ENCODE measurements at regions not wholly inside any gene's neighbourhood (a gene's known extent, or its start where the extent isn't known, plus 50 kb on each side); places are given as distances from the start of the nearest gene placed in this dataset.

GRCh38 chr6:153537422-153537821 is 406.3 kb upstream of the RGS17 start:
- CTCF ChIA-PET = no interaction called here
- POLR2A ChIA-PET = no interaction called here
- no peak overlapping the region for H3K4me3 ChIP-seq (ENCODE audit: low read depth, low read length)
- DNase-seq (ENCODE audit: low read depth, low spot score) = no peak
- TF ChIP-seq, protein P1, sequence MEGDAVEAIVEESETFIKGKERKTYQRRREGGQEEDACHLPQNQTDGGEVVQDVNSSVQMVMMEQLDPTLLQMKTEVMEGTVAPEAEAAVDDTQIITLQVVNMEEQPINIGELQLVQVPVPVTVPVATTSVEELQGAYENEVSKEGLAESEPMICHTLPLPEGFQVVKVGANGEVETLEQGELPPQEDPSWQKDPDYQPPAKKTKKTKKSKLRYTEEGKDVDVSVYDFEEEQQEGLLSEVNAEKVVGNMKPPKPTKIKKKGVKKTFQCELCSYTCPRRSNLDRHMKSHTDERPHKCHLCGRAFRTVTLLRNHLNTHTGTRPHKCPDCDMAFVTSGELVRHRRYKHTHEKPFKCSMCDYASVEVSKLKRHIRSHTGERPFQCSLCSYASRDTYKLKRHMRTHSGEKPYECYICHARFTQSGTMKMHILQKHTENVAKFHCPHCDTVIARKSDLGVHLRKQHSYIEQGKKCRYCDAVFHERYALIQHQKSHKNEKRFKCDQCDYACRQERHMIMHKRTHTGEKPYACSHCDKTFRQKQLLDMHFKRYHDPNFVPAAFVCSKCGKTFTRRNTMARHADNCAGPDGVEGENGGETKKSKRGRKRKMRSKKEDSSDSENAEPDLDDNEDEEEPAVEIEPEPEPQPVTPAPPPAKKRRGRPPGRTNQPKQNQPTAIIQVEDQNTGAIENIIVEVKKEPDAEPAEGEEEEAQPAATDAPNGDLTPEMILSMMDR (IDR thresholded peaks at IDR 0.05; ENCODE audit: insufficient read depth, low read length, missing control alignments) = no peak

GRCh38 chr6:153526479-153526878 is 395.4 kb upstream of the RGS17 start:
- CTCF ChIA-PET = no interaction called here
- H3K4me3 ChIP-seq (ENCODE audit: low read depth, low read length) = no peak overlapping the region
- POLR2A ChIA-PET = no interaction called here
- no peak for DNase-seq (ENCODE audit: low read depth, low spot score)
- TF ChIP-seq, protein P1 (IDR thresholded peaks at IDR 0.05; ENCODE audit: insufficient read depth, low read length, missing control alignments) = no peak

DNA sequence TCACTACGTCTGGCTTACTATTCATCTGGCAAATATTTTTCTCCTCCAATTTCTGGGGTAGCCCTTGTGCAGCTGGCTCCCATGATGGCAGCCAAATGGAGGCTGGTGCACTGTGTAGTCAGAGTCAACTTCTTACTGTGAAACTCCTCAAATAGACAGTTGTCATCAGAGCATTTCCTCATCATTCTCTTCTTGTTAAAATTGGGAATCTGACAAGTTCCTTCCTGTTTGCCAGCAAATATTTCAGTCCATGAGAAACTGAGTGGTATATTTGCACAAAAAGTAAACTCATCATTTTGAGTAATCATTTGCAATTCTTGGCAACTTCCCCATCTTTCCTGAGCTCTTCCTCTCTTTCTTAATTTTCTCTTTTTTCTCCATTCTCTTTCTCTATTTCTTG is 394.9 kb upstream of the RGS17 start:
- TF ChIP-seq, protein P1 (IDR thresholded peaks at IDR 0.05; ENCODE audit: insufficient read depth, low read length, missing control alignments) = no peak
- ChIA-PET POLR2A (no interaction called here), CTCF (no interaction called here)
- no peak for DNase-seq (ENCODE audit: low read depth, low spot score)
- no peak overlapping the region for H3K4me3 ChIP-seq (ENCODE audit: low read depth, low read length)

DNA sequence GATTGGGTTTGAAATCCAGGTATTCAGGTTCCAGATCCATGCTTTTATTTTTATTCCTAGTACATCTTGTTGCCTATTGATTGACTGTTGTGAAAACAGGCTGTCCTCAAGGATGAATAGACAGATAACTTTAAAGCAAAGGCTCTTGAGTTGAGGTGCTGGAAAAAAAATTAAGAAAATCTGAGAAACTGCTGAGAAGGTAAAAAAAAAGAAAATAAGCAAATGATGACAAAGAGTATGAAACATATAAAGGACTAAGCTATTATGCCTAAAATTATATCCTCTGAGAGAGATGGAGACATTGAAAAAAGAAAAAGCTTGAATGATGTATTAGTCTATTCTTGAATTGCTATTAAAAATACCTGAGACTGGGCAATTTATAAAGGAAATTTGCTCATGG is 392.3 kb upstream of the RGS17 start:
- H3K4me3 ChIP-seq (ENCODE audit: low read depth, low read length) = no peak overlapping the region
- no peak for DNase-seq (ENCODE audit: low read depth, low spot score)
- ChIA-PET POLR2A (no interaction called here), CTCF (no interaction called here)
- TF ChIP-seq, protein P1 (IDR thresholded peaks at IDR 0.05; ENCODE audit: insufficient read depth, low read length, missing control alignments) = no peak

DNA sequence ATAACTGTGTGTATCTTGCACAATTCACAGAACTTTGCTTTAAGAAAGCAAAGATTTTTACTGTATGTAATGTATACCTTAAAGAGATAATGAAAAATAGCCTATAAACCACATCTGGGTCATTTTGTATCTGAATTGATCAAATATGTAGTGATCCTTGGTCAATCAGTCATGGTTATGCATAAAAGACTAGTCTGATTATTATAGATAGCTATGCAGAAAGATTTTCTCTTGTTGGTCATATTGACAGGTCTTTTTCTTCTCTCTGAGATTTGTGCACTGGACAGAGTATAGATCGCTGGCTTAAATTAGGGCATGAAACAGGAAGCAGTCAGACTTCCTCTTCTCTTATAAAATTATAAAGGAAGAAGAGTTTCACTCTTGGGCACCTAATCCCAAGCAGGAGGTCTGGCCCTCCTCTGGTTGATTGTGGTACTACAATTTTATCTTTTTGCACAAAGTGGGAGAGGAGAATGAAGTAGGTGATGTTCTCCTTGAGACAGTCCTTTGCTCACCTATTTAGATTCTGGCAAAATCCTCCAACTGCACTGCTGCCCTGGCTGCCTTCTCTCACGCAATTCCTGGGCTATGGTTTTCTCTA is 380.9 kb upstream of the RGS17 start:
- no peak overlapping the region for H3K4me3 ChIP-seq (ENCODE audit: low read depth, low read length)
- ChIA-PET POLR2A (no interaction called here), CTCF (interaction anchor here (1.8 to 3.0 kb wide), 2 partner anchors 479 to 481 kb away, joined by 5 to 18 read pairs; no protein-coding TSS in a partner anchor)
- DNase-seq (ENCODE audit: low read depth, low spot score) = no peak
- TF ChIP-seq, protein P1 (IDR thresholded peaks at IDR 0.05; ENCODE audit: insufficient read depth, low read length, missing control alignments) = peak; percentile 46

DNA sequence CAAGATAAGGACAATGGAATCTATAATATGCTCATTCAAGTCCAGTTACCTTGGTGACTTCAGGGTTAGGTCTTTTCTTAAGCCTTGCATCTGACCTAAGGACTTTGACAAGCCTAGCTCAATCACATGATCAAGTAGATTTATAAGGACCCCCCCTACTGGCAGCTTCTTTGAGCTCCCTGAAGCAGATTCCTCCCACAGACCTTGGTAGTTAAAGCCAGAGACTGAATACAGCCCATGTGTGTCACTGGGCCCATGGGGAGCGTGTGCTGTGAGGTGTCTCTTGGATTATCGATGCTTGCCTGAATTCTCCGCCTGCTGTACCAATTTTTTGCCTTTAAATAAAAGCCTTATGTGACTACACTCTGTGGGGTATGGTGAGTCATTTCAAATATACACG is 372.7 kb upstream of the RGS17 start:
- no peak for DNase-seq (ENCODE audit: low read depth, low spot score)
- CTCF ChIA-PET = interaction anchor here (0.9 kb wide), 1 partner anchor 194 kb away, joined by 3 read pairs; no protein-coding TSS in a partner anchor
- TF ChIP-seq, protein P1 (IDR thresholded peaks at IDR 0.05; ENCODE audit: insufficient read depth, low read length, missing control alignments) = no peak
- POLR2A ChIA-PET = no interaction called here
- no peak overlapping the region for H3K4me3 ChIP-seq (ENCODE audit: low read depth, low read length)

All from AG04449 (cell line).